HG03558 (cell line): ENCODE measurements at regions not wholly inside any gene's neighbourhood (a gene's known extent, or its start where the extent isn't known, plus 50 kb on each side); places are given as distances from the start of the nearest gene placed in this dataset.
"Not testable (repeated sequence)": the region's sequence is repeated elsewhere in the genome, so short reads cannot be mapped to it uniquely, and the experiment has no call there.

Source experiments
- ATAC-seq: cut with Tn5 transposase; IDR thresholded peaks from one replicate; pipeline ENCODE4 v1.9.1; 2021; ENCODE audit warnings: moderate number of reproducible peaks; ENCODE audit not compliant: unreplicated experiment; ENCODE audit errors: extremely low read depth

DNA sequence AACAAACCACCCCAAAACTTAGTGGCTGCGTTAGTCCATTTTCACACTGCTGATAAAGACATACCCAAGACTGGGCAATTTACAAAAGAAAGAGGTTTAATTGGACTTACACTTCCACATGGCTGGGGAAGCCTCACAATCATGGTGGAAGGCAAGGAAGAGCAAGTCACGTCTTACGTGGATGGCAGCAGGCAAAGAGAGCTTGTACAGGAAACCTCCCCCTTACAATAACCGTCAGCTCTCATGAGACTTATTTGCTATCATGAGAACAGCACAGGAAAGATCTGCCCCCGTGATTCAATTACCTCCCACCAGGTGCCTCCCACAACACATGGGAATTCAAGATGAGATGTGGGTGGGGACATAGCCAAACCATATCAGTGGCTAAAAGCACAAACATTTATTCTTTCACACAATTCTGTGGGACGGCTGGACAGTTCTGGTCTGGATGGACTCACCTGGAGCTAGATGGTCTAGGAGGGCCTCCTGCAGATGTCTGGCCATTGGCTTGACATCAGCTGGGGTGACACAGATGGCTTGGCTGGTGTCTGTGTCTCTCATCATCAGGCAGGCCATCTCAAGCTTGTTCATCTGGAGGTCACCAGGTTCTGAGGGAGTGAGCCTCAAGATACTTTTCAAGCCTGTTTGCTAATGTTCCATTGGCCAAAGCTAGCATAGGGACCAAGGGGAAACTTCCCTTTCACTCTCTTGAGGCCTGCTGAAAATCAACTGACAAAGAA lies 104.1 kb downstream of the SMIM20 start:
- not testable (repeated sequence) for ATAC-seq

DNA sequence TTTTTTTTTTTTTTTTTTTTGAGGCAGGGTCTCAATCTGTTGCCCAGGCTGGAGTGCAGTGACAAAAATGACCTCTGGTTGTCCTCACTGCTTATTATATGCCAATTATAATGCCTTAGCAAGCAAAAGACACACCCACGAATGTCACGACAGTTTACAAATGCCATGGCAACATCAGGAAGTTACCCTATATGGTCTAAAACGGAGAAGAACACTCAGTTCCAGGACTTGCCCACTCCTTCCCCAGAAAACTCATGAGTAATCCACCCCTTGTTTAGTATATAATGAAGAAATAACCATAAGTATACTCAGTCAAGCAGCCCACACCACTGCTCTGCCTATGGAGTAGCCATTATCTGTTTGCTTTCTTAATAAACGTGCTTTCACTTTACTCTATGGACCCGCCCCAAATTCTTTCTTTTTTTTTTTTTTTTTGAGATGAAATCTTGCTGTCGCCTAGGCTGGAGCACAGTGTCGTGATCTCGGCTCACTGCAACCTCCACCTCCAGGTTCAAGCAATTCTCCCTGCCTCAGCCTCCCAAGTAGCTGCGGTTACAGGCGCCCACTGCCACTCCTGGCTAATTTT lies 106.2 kb downstream of the SMIM20 start:
- ATAC-seq: no peak

DNA sequence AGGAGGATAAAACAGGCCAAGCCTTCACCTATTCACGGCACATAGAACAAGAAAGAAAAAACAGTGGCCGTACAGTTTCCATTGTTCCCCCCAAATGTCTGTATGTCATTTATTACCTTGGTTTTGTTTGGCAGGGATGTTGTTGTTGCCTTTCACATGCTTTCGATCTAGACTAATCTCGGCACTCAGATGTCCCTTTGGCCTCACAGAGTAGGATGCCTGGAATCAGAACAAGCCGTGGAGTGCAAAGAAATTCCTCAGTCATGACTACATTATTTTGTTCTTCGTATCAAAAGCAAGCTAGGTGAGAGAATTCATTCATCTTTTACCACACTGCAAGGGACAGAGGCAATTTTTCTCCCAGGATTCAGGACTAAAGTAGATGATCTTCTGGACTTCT lies 106.9 kb downstream of the SMIM20 start:
- no peak for ATAC-seq

DNA sequence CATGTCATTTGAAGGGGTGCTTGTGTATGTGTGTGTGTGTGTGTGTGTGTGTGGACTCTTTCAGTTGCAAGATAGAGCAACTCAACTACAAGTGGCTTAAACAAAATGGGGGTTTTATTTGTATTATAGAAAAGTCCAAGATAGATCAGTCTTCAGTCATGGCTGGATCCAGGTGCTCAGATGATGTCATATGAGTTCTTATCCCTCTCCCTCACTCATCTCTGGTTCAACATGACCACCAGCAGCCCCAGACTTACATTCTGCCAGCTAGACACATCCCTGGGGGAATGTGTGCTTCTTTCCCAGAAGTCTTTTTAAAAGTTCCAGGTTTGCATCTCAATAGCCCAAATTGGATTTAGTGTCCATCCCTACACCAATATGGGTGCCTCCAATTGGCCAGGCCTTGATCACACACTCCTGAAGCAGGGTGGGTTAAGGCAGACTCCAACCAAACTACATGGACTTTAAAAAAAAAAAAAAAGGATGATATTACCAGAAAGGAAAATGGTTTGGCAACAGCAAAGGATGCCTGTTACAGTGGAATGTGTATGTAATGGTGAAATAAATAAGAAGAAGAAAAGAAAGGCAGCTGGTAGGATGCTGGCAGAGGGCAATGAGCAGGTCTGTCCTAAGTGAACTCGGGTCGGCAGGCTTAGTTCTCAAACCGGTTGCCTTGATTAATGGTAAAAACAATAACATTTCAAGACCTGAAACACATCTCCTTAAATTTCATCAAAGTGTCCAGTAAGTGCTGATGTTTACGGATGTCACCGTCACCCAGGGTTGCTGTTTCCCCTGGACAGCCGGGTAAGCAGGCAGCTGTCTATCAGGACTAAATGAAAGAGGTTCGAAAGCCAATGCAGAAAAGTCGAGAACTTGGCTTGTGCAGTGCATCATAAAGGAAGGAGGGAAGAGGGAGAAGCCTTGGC lies 107.7 kb downstream of the SMIM20 start:
- ATAC-seq: no peak

DNA sequence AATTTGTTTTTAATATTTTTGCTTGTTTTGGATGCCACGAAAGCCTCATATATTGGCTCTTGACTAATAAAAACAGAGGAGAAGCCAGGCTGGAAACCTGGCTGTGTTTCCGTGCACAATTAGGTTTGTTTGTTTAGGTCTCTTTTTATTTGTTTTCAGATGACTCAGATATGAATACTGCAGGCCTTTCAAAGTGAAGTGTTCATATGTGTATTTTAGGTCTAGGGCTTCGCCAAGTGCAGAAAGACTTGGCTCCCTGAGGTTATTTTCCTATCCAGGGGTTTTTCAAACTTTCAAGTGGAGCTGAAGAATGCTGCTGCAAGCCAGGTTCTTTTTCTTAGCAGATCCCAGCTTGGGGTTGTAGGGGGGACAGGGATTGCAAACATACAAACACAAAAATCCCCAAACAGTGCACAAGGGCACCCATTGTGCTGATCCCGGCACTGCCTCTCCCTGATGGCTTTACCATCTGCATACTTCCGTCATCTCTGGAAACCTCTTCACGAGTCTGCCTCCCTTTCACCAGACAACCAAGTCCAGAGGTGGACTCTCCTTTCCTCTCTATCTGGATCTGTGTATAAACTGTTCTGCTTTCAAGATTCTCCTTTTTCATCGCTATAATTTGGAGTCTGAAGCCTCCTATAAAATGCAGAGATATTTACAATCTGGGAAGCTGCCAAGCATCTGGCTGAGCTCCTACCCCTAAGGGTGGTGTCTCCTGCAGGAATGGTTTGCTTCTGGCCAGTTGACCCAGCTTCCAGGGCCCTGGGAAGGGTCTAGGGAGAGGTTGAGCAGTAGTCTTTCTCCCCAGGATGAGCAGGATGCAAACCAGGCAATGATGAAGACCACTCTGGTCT lies 108.6 kb downstream of the SMIM20 start:
- ATAC-seq: no peak

DNA sequence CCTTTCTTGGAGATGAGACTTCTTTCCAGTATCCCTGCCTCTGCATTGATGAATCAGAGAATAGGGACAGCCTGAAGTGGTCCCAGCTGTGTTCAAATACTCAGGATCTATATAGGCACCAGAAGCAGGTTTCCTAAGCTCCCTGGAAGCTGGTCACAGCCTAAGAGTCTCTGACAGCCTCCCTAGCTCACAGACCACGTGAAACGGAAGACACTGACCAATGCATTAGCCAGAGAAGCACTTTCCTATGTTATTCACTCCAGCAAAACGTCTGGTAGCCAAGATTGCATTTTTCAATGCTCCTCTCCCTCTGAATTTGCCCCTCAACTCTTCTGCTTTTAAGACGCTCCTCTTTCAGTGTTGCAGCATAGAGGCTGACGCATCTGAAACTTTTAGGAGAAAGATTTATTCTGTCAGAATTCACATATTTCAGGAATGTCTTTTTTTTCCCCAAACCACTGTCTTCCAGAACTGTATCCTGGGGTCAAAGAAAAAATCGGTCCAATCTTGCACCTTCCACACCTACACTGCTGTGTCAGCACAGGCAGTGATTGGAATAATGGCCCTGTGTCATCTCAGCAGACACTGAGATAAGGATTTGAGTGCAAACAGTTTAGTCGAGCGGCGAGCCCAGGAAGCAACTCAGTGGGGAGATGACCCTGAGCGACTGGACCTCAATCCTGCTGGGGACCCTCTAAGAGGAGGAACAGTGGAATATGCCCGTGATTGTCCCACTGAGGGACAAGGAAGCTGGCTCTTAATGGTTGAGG lies 109.4 kb downstream of the SMIM20 start:
- ATAC-seq: no peak

DNA sequence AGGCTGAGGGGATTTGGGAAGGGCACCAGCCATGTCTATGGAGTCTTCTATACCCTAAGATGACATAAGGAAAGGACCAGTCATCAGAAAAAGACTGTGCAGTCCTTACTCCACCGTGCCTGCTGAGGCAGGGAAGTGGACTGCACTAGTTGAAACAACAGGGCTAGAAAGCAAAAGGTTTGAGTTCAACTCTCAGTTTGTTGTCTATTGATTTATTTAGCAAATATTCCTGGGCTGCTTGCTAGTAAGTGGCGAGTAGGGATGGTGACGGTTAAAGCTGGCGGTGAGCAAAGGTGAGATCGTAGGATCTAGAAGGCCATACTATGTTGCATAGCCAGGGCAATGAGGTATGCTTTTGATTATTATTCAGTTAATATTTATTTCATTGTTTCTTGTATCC lies 110.1 kb downstream of the SMIM20 start:
- no peak for ATAC-seq

DNA sequence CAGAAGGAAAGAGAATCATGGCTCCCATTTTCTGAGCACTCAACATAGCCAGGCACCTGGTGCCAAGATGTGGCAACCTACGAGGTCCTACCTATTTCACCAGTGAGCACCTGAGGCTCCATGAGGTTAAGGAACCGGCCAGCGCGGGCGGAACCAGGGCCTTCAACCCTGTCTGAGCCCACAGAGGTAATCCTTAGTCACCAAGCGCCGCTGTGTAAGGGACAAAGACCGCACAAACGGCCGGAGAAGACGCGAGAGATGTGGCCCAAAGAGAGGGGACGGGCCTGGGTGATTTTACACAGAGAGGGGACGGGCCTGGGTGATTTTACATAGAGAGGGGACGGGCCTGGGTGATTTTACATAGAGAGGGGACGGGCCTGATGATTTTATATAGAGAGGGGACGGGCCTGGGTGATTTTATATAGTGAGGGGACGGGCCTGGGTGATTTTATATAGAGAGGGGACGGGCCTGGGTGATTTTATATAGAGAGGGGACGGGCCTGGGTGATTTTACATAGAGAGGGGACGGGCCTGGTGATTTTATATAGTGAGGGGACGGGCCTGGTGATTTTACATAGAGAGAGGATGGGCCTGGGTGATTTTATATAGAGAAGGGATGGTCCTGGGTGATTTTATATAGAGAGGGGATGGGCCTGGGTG lies 114.2 kb downstream of the SMIM20 start:
- no peak for ATAC-seq

DNA sequence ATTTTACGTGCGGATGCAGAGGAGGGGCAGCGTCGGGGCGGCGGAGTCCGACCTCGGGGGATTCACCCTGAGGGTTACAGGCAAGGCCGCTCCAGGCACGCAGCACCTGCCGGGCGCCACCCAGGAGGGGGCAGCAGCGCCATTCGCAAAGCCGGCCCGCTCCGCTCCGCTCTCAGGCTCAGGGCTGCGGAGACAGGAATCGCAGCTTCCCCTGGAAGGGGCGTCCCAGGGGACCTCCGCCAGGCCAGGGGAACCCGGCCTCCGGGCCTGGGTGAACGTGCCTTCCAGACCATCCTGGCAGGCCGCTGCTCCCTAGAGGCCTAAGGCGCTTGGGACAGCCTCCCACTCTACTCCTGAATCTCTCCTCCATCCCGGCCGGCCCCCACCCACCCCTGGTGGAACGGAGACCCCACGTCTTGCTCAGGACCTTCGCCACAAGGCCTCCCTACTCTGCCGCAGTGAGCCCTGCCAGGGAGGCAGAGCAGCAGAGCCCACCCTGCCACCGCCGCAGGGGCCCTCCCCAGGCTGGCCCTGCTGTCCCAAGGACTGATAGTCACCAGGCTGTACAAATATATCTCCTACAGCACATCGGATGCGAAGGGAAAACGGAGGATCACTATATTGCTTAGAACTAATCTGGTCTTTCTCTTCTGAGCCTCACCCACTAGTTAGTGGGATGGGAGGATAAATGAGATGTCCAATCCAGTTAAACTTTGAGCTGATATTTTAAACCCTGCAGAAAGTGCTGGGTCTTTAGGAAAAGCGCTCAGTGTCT lies 115.0 kb downstream of the SMIM20 start:
- no peak for ATAC-seq

DNA sequence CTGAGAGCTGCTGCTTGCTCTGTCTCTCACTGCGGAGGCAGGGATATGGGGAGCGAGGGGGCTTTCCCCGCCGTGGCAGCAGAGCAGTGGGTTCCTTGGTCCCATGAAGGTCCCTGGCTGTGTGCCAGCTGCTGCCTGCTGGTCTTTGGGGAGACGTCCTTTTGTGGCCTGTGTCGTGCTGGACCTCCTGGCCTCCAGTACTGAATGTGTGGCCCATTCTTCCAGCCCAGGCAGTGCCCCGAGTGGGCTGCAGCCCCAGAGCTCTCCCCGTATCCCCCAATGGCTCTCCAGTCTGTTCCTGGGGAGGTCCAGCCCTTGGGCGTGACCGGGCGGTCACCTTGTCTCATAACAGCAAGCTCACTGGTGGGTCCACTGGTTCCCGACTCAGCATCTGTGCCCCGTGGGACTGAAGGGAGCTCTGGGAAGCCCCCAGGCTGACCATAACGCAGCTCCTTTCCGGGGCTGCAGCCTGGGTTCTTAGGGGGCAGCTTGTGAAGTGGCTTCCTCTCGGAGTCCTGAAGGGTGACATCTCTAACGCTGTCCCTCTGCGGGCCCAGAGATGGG lies 115.6 kb downstream of the SMIM20 start:
- ATAC-seq: no peak

DNA sequence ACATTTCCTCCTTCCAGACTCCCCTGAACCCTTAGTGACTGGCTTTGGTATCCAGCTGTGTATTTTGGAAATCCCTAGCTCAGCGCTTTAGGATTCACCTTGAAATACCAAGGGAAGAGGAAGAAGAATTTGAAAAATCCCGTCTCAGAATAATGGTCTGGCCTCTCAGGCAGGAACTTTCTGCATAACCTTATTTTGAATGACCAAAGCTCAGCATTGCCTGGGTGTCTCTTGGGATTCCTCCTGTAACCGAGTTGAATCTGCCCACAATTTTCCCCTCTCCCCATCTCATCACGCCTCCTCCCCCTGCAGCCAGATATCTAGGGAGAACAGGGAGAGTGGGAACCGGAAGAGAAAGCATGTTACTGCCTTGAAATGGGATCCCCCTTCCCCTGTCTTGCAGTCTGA lies 116.2 kb downstream of the SMIM20 start:
- no peak for ATAC-seq

DNA sequence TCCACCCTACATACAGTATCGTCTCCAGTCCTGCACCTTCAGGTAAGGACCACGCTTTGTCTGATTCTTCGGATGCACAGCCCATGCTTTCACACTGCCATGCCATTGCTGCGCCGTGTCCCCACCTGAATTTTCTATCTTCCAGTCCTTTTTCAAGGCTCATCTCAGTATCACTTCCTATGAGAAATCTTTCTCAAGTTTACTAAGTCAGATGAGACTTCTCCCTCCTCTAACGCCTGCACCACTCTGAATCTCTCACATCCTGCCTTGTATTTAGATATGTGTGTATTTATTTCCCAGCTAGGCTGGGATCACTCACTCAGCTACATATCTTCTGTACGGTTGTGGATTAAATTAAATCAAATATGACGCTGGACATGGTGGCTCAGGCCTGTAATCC lies 116.8 kb downstream of the SMIM20 start:
- no peak for ATAC-seq

DNA sequence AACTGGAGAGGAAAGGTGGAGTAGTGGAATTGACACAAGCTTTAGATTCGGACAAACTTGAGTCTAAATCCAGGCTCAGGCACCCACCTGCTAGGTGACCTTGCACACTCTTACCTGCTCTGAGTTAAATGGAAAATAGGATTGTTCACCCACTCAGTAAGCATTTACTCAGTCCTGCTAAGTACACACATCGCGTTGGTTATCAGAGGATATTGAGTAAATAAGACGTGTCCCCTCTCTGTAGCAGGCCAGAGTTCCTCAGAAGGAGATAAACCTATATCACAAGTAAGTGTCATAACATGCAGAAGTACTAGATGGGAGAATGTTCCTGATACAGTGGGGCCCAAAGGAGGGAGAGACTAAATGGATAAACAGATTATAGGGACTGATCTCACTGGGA lies 117.7 kb downstream of the SMIM20 start:
- no peak for ATAC-seq

DNA sequence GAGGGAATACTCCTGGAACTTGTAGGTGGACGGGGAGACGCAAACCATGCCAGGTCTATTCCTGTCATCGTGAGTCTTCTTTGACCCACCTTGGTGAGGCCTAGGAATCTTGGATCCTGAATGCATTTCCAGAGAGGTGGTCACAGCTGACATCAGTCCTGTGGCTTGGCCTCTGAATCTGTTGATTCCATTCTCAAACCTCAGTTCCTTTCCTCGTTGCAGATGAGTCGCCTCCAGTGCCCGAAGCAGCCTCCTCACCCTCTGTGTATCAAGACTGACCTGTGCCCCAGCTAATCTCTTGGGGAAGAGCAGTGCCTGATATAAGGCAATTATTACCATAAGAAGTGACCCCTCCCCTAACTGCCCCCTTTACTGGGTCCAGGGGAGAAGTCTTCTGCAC lies 118.1 kb downstream of the SMIM20 start:
- no peak for ATAC-seq

DNA sequence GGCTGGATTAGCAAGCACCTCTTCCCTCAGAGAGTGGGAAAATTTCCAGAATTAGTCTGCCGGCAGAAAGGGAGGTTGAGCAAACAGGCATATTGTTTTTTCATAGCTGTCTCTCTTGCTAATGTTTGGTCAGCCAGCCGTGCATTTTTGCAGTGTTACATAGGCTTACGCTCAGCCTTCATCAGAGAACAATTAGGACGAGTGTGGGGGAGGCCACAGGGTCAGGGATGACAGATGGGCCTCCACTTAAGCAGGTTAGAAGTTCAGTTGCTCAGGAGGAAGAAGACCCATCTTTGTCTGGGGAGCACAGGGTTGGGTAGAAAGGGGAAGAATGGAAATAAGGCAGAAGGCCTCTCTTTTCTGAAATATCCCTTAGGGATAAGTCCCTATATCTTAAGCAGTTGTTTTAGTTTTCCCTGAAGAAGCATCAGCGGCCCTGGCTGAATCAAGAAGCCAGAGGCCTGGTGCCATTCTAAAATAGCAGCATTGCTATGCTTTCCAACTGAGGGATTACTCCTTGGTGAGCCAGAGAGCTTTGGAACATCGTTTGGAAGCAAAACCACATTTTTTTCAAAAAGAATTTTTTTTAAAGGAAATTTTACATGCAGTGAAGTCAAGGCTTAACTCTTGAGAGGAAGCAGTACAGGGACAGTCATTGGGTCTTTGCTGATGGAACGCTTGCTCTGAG lies 118.8 kb downstream of the SMIM20 start:
- ATAC-seq: no peak

DNA sequence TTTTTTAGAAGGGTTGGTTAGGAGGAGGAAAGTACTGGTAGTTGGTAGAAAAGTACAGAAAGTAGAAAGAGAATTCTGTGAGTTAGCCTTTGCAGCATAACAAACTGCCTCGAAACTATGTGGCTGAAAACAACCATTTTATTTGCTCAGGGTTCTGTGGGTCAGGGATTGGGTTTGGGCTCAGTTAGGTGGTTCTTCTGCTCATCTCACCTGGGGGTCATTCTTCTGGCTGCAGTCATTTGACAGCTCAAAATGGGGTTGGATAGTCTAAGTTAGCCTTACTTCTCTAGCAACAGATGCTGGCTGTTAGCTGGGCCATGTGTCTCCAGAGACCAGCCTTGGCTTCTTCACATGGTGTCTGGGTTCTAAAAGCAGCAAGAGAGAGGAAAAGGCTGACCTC lies 119.4 kb downstream of the SMIM20 start:
- no peak for ATAC-seq

DNA sequence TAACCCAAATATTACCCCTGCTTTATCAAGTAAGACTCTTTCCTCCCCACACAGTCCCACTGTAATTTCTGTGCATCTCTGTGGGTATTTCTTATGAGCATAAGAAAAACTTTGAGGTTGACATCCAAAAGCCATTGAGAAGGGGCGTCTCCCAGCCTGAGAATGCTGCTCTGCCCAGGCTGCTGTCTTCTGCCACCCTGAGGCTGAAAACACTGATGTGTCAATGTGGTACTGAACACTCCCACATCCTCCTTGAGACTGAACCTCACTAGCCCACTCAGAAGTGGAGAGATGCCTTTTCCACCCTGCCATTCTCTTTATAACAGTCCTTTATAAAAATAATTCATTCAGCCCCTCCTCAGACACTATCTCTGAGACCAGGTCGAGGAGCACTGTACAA lies 120.8 kb downstream of the SMIM20 start:
- ATAC-seq: no peak
